T-helper 1 cell treated with Interleukin-12 subunit alpha and Interleukin-12 subunit beta and Interleukin-4 antibody, amounts not matched to agents 30 μg/mL and 1 μg/mL, for 36 hours (primary cell): ENCODE measurements at regions not wholly inside any gene's neighbourhood (a gene's known extent, or its start where the extent isn't known, plus 50 kb on each side); places are given as distances from the start of the nearest gene placed in this dataset.

ENCODE experiments used
- H3K27ac Mint-ChIP-seq: one replicate; pipeline ENCODE4 v1.8.0; 2021; ENCODE audit warnings: mild to moderate bottlenecking, mixed read lengths
- H3K27me3 Mint-ChIP-seq: one replicate; pipeline ENCODE4 v1.8.0; 2021; ENCODE audit warnings: low read depth, mixed read lengths
- H3K36me3 Mint-ChIP-seq: one replicate; pipeline ENCODE4 v1.8.0; 2021; ENCODE audit warnings: low read depth, mixed read lengths
- H3K4me1 Mint-ChIP-seq: one replicate; pipeline ENCODE4 v1.8.0; 2021; ENCODE audit warnings: low read depth, mixed read lengths
- H3K4me3 Mint-ChIP-seq: one replicate; pipeline ENCODE4 v1.8.0; 2021; ENCODE audit warnings: mild to moderate bottlenecking, moderate library complexity, mixed read lengths
- H3K9me3 Mint-ChIP-seq: one replicate; pipeline ENCODE4 v1.8.0; 2021; ENCODE audit warnings: mixed read lengths

- Mint-ChIP-seq H3K36me3 (no peaks in the 10 kb centered on the region), H3K4me1 (no peaks in the 10 kb centered on the region), H3K27ac (no peak overlapping the region), H3K9me3 (peaks cover 3% of the 10 kb centered on the region), H3K4me3 (no peak overlapping the region), H3K27me3 (no peaks in the 10 kb centered on the region)
Observed at GRCh38 chr5:174380311-174380710, 334.8 kb downstream of the NSG2 start.

GRCh38 chr5:174381241-174381640, 335.7 kb downstream of the NSG2 start:
- peaks cover 3% of the 10 kb centered on the region for H3K9me3 Mint-ChIP-seq
- H3K27ac Mint-ChIP-seq: no peak overlapping the region
- no peaks in the 10 kb centered on the region for H3K36me3 Mint-ChIP-seq
- no peaks in the 10 kb centered on the region for H3K4me1 Mint-ChIP-seq
- no peak overlapping the region for H3K4me3 Mint-ChIP-seq
- H3K27me3 Mint-ChIP-seq: no peaks in the 10 kb centered on the region

GRCh38 chr5:174383210-174384167, 338.0 kb downstream of the NSG2 start:
- H3K27me3 Mint-ChIP-seq: no peaks in the 10 kb centered on the region
- H3K4me3 Mint-ChIP-seq: no peak overlapping the region
- peaks cover 3% of the 10 kb centered on the region for H3K9me3 Mint-ChIP-seq
- no peaks in the 10 kb centered on the region for H3K36me3 Mint-ChIP-seq
- H3K27ac Mint-ChIP-seq: no peak overlapping the region
- H3K4me1 Mint-ChIP-seq: no peaks in the 10 kb centered on the region

- peaks cover 3% of the 10 kb centered on the region for H3K9me3 Mint-ChIP-seq
- no peaks in the 10 kb centered on the region for H3K27me3 Mint-ChIP-seq
- H3K4me3 Mint-ChIP-seq: no peak overlapping the region
- no peak overlapping the region for H3K27ac Mint-ChIP-seq
- no peaks in the 10 kb centered on the region for H3K36me3 Mint-ChIP-seq
- H3K4me1 Mint-ChIP-seq: no peaks in the 10 kb centered on the region
Observed at GRCh38 chr5:174384509-174384947, 339.0 kb downstream of the NSG2 start.

GRCh38 chr5:174386306-174386705, 338.1 kb upstream of the MSX2 start:
- no peak overlapping the region for H3K27ac Mint-ChIP-seq
- no peaks in the 10 kb centered on the region for H3K36me3 Mint-ChIP-seq
- H3K27me3 Mint-ChIP-seq: no peaks in the 10 kb centered on the region
- no peaks in the 10 kb centered on the region for H3K4me1 Mint-ChIP-seq
- no peak overlapping the region for H3K4me3 Mint-ChIP-seq
- peaks cover 3% of the 10 kb centered on the region for H3K9me3 Mint-ChIP-seq

GRCh38 chr5:174386846-174387245, 337.5 kb upstream of the MSX2 start:
- Mint-ChIP-seq H3K27me3 (no peaks in the 10 kb centered on the region), H3K4me3 (no peak overlapping the region), H3K27ac (no peak overlapping the region), H3K36me3 (no peaks in the 10 kb centered on the region), H3K9me3 (peaks cover 3% of the 10 kb centered on the region), H3K4me1 (no peaks in the 10 kb centered on the region)

GRCh38 chr5:174387448-174387847, 336.9 kb upstream of the MSX2 start:
- no peaks in the 10 kb centered on the region for H3K36me3 Mint-ChIP-seq
- no peak overlapping the region for H3K27ac Mint-ChIP-seq
- peaks cover 3% of the 10 kb centered on the region for H3K9me3 Mint-ChIP-seq
- H3K4me1 Mint-ChIP-seq: no peaks in the 10 kb centered on the region
- no peaks in the 10 kb centered on the region for H3K27me3 Mint-ChIP-seq
- no peak overlapping the region for H3K4me3 Mint-ChIP-seq

GRCh38 chr5:174392892-174393291, 331.5 kb upstream of the MSX2 start:
- no peak overlapping the region for H3K27ac Mint-ChIP-seq
- H3K27me3 Mint-ChIP-seq: no peaks in the 10 kb centered on the region
- H3K4me3 Mint-ChIP-seq: no peak overlapping the region
- H3K4me1 Mint-ChIP-seq: no peaks in the 10 kb centered on the region
- no peaks in the 10 kb centered on the region for H3K36me3 Mint-ChIP-seq
- no peaks in the 10 kb centered on the region for H3K9me3 Mint-ChIP-seq

- no peaks in the 10 kb centered on the region for H3K9me3 Mint-ChIP-seq
- no peak overlapping the region for H3K27ac Mint-ChIP-seq
- H3K36me3 Mint-ChIP-seq: no peaks in the 10 kb centered on the region
Observed at GRCh38 chr5:174396541-174396940, 327.8 kb upstream of the MSX2 start.

GRCh38 chr5:174397206-174397605, 327.2 kb upstream of the MSX2 start:
- Mint-ChIP-seq H3K9me3 (no peaks in the 10 kb centered on the region), H3K4me3 (no peak overlapping the region), H3K27me3 (no peaks in the 10 kb centered on the region), H3K36me3 (no peaks in the 10 kb centered on the region), H3K27ac (no peak overlapping the region), H3K4me1 (no peaks in the 10 kb centered on the region)

More at GRCh38 chr5:174396541-174396940, 327.8 kb upstream of the MSX2 start:
- no peaks in the 10 kb centered on the region for H3K27me3 Mint-ChIP-seq
- H3K4me1 Mint-ChIP-seq: no peaks in the 10 kb centered on the region
- no peak overlapping the region for H3K4me3 Mint-ChIP-seq

- no peaks in the 10 kb centered on the region for H3K9me3 Mint-ChIP-seq
- H3K4me3 Mint-ChIP-seq: no peak overlapping the region
- no peaks in the 10 kb centered on the region for H3K36me3 Mint-ChIP-seq
- H3K27ac Mint-ChIP-seq: no peak overlapping the region
- no peaks in the 10 kb centered on the region for H3K4me1 Mint-ChIP-seq
- no peaks in the 10 kb centered on the region for H3K27me3 Mint-ChIP-seq
Observed at GRCh38 chr5:174398171-174398570, 326.2 kb upstream of the MSX2 start.

GRCh38 chr5:174399411-174399810, 325.0 kb upstream of the MSX2 start:
- H3K27me3 Mint-ChIP-seq: no peaks in the 10 kb centered on the region
- no peak overlapping the region for H3K4me3 Mint-ChIP-seq
- H3K9me3 Mint-ChIP-seq: no peaks in the 10 kb centered on the region
- no peaks in the 10 kb centered on the region for H3K36me3 Mint-ChIP-seq
- no peak overlapping the region for H3K27ac Mint-ChIP-seq
- no peaks in the 10 kb centered on the region for H3K4me1 Mint-ChIP-seq

GRCh38 chr5:174400461-174400860, 323.9 kb upstream of the MSX2 start:
- Mint-ChIP-seq H3K27ac (no peak overlapping the region), H3K9me3 (no peaks in the 10 kb centered on the region), H3K4me1 (no peaks in the 10 kb centered on the region), H3K4me3 (no peak overlapping the region), H3K36me3 (no peaks in the 10 kb centered on the region), H3K27me3 (no peaks in the 10 kb centered on the region)

GRCh38 chr5:174401793-174402192, 322.6 kb upstream of the MSX2 start:
- no peak overlapping the region for H3K27ac Mint-ChIP-seq
- no peaks in the 10 kb centered on the region for H3K36me3 Mint-ChIP-seq
- H3K4me1 Mint-ChIP-seq: no peaks in the 10 kb centered on the region
- no peaks in the 10 kb centered on the region for H3K9me3 Mint-ChIP-seq
- no peaks in the 10 kb centered on the region for H3K27me3 Mint-ChIP-seq
- H3K4me3 Mint-ChIP-seq: no peak overlapping the region

- Mint-ChIP-seq H3K4me3 (no peak overlapping the region), H3K27ac (no peak overlapping the region), H3K9me3 (no peaks in the 10 kb centered on the region), H3K4me1 (no peaks in the 10 kb centered on the region), H3K36me3 (no peaks in the 10 kb centered on the region), H3K27me3 (no peaks in the 10 kb centered on the region)
Observed at GRCh38 chr5:174402222-174402812, 322.1 kb upstream of the MSX2 start.
